ENCODE measurements at regions not wholly inside any gene's neighbourhood (a gene's known extent, or its start where the extent isn't known, plus 50 kb on each side); places are given as distances from the start of the nearest gene placed in this dataset.

- no peak for DNase-seq
Observed at GRCh38 chr6:146887447-146888077, 288.8 kb downstream of the ADGB start.

- DNase-seq: no peak
Observed at GRCh38 chr6:146889303-146889702, 290.5 kb downstream of the ADGB start.

DNA sequence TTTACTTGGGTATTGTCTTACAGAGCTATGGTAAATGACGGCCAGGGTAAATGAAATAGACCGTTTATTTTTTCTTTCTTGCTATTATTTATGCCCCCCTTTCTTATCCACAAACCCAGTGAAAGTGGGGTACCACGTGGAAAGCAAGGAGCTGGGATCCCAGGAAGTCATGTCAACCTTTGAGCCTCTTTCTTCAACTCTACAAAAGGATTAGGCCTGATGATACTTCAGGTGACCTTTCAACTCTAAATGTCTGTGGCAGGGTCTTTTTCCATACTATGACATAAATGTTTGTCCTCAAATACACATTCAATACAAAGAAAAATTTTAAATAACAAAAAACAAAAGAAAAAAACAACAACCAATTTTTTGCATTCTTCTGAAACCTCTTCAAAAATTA lies 291.4 kb downstream of the ADGB start:
- DNase-seq: no peak

GRCh38 chr6:146890644-146891434 lies 292.1 kb downstream of the ADGB start:
- DNase-seq: no peak

- no peak for DNase-seq
Observed at GRCh38 chr6:146891615-146892265, 293.0 kb downstream of the ADGB start.

GRCh38 chr6:146892283-146892612 lies 293.5 kb downstream of the ADGB start:
- no peak for DNase-seq

- DNase-seq: no peak
Observed at GRCh38 chr6:146892613-146893401, 294.0 kb downstream of the ADGB start.

- no peak for DNase-seq
Observed at GRCh38 chr6:146893690-146894089, 294.9 kb downstream of the ADGB start.

DNA sequence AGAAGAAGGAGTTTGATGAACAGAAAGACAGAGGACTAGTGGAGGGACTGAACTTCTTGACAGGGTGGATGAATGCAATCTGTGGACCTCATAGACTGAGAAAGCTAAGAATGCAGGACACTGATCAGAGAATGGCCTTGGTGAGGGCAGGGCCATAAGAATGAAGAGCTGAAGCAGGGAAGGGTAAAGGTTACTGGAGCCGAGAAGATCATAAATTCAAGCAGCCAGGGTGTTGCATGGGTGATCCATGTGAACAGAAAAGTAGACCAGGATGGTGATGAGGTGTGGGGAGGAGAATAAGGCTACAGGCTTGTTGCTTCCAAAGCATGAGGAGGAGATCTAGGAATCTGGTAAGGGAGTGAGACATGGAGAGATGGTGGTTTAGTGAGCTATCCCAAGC lies 295.9 kb downstream of the ADGB start:
- DNase-seq: no peak

DNA sequence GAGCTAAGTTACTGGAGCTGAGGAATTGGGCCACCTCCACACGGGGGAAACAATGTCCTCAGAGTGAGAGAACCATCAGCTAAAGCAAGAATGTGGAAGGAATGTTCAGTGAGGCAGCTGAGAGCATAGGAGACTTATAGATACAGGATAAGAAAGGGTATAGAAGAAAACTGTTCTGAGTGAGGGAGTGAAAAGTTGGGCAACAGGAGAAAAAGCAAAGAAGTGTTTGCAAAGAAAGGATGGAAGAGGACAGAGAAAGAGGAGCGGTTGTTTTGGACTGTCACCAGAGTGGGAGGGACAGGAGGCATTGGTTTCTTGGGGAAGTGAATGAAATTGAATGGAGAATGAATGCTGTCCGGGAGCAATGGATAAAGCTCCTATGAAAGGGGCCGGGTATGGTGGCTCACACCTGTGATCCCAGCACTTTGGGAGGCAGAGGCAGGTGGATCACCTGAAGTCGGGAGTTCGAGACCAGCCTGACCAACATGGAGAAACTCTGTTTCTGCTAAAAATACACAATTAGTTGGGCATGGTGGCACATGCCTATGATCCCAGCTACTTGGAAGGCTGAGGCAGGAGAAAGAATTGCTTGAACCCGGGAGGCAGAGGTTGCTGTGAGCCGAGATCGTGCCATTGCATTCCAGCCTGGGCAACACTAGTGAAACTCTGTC lies 296.5 kb downstream of the ADGB start:
- no peak for DNase-seq

- DNase-seq: no peak
Observed at GRCh38 chr6:146895772-146896061, 296.9 kb downstream of the ADGB start.

GRCh38 chr6:146896062-146896813 lies 297.5 kb downstream of the ADGB start:
- DNase-seq: no peak

- DNase-seq: no peak
Observed at GRCh38 chr6:146896960-146897701, 298.4 kb downstream of the ADGB start.

- DNase-seq: no peak
Observed at GRCh38 chr6:146898069-146898887, 299.5 kb downstream of the ADGB start.

GRCh38 chr6:146898888-146899227 lies 300.1 kb downstream of the ADGB start:
- no peak for DNase-seq

GRCh38 chr6:146901940-146902816 lies 302.0 kb upstream of the STXBP5 start:
- no peak for DNase-seq

DNA sequence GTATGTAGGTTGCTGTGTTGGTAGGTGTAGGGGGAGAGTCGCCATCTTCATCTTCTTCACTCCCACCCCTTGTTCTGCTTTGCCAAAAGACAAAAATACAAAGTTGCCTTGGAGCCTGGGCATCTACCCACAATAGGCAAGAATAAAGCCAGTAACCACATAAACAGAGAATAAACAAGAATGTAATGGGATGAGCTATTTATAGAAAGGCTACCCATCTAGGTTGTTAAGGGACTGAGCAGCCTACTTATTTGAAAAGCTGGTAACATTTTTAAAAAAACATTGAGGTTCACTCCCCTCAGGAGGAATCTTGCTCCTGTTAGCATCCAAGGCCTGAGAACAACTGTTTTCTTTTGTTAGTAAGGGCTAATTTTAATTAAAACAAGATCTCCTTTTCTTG lies 301.4 kb upstream of the STXBP5 start:
- no peak for DNase-seq

GRCh38 chr6:146903451-146903850 lies 300.8 kb upstream of the STXBP5 start:
- no peak for DNase-seq

DNA sequence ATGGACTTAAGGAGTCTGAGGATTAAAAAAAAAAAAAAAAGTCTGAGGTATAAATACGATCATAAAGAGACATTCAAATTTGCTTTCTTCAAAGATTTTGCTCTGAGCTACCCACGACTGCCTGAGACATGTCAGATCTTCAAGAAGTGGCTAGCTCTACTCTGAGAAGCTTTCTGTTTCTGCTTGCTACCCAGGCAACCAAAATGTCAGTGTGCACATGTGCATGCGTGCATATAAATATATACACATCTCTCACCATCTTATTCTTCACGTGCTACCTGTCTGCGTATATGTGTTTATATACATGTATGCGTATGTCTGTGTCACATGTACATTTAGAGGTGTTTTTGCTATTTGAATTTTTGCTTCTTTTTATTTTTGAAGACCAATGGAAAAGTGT lies 299.6 kb upstream of the STXBP5 start:
- DNase-seq: no peak
